Endothelial cell of umbilical vein (primary cell): ENCODE measurements at regions not wholly inside any gene's neighbourhood (a gene's known extent, or its start where the extent isn't known, plus 50 kb on each side); places are given as distances from the start of the nearest gene placed in this dataset.

ENCODE experiments used
- EZH2 ChIP-seq: IDR thresholded peaks from 2 replicates; pipeline ENCODE4 v1.6.1; 2012; ENCODE audit warnings: borderline replicate concordance, low read depth, mild to moderate bottlenecking, moderate library complexity, low read length, inconsistent platforms; ENCODE audit not compliant: severe bottlenecking
- FOS ChIP-seq: IDR thresholded peaks from 2 replicates; pipeline ENCODE4 v1.6.1; 2011; ENCODE audit warnings: mild to moderate bottlenecking, low read length, moderate library complexity, borderline replicate concordance; ENCODE audit not compliant: insufficient read depth
- GATA2 ChIP-seq: IDR thresholded peaks from 2 replicates; pipeline ENCODE4 v1.7.0; 2011; ENCODE audit warnings: low read depth, mild to moderate bottlenecking, moderate library complexity, mixed read lengths, low read length; ENCODE audit not compliant: insufficient read length, insufficient read depth
- JUN ChIP-seq: IDR thresholded peaks from 2 replicates; pipeline ENCODE4 v1.6.1; 2011; ENCODE audit warnings: borderline replicate concordance, low read depth; ENCODE audit not compliant: insufficient read length, insufficient read depth
- POLR2A ChIP-seq: IDR thresholded peaks from 2 replicates; pipeline ENCODE4 v1.6.1; 2012; ENCODE audit warnings: low read depth, mild to moderate bottlenecking, control low read depth, low read length
- POLR2AphosphoS5 ChIP-seq: IDR thresholded peaks from 2 replicates; pipeline ENCODE4 v1.6.1; 2012; ENCODE audit warnings: low read depth, mild to moderate bottlenecking, control low read depth, low read length, moderate library complexity; ENCODE audit not compliant: insufficient read depth
- TF ChIP-seq, protein P1 (sequence below), 2 donors: IDR thresholded peaks; 1 replicate in 1 of 2; 2 replicates in 1 of 2; pipeline ENCODE4 v1.5.1; 2011; ENCODE audit warnings: low read length in 2 of 2, mild to moderate bottlenecking in 2 of 2, moderate library complexity in 2 of 2, control low read depth in 1 of 2, inconsistent platforms in 1 of 2, low read depth in 1 of 2; ENCODE audit not compliant: insufficient read depth in 1 of 2; ENCODE audit errors: extremely low read depth in 1 of 2
- TF ChIP-seq, protein P2 (sequence below): IDR thresholded peaks from 2 replicates; pipeline ENCODE4 v1.6.1; 2011; ENCODE audit not compliant: insufficient read depth, insufficient read length

DNA sequence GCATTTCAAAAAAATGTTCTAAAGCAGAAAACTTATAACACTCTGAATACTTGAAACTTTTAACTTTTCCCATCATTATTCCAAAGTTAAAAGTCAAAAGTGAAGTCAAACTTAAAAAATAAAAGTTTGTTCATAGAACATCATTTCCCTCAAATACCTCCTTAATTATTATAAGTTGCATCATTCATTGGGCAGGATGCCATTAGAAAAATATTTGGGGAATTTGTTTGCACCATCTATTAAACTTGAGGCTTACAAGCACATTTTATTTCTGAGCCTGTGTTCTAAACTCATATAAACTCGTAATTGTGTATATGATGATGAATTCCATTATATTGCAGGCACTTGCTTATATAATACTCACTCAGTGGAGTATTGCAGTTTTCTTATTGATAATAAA is 588.0 kb upstream of the NRXN1 start:
- TF ChIP-seq, protein P1, sequence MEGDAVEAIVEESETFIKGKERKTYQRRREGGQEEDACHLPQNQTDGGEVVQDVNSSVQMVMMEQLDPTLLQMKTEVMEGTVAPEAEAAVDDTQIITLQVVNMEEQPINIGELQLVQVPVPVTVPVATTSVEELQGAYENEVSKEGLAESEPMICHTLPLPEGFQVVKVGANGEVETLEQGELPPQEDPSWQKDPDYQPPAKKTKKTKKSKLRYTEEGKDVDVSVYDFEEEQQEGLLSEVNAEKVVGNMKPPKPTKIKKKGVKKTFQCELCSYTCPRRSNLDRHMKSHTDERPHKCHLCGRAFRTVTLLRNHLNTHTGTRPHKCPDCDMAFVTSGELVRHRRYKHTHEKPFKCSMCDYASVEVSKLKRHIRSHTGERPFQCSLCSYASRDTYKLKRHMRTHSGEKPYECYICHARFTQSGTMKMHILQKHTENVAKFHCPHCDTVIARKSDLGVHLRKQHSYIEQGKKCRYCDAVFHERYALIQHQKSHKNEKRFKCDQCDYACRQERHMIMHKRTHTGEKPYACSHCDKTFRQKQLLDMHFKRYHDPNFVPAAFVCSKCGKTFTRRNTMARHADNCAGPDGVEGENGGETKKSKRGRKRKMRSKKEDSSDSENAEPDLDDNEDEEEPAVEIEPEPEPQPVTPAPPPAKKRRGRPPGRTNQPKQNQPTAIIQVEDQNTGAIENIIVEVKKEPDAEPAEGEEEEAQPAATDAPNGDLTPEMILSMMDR (IDR thresholded peaks at IDR 0.05; ENCODE audit: extremely low read depth in 1 of 2, insufficient read depth in 1 of 2, low read depth in 1 of 2, low read length in 2 of 2) = no peak
- TF ChIP-seq POLR2AphosphoS5 (no peak), POLR2A (no peak), EZH2 (no peak), JUN (no peak), GATA2 (no peak), FOS (no peak)
- TF ChIP-seq, protein P2, sequence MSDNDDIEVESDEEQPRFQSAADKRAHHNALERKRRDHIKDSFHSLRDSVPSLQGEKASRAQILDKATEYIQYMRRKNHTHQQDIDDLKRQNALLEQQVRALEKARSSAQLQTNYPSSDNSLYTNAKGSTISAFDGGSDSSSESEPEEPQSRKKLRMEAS = no peak
